GM21367 (cell line): ENCODE measurements at regions not wholly inside any gene's neighbourhood (a gene's known extent, or its start where the extent isn't known, plus 50 kb on each side); places are given as distances from the start of the nearest gene placed in this dataset.

Source experiments
- ATAC-seq: cut with Tn5 transposase; IDR thresholded peaks from one replicate; pipeline ENCODE4 v1.9.1; 2021; ENCODE audit not compliant: unreplicated experiment

GRCh38 chr5:74240783-74241750 is 399.5 kb downstream of the ENC1 start:
- ATAC-seq, result no peak

GRCh38 chr5:74239261-74239660 is 401.3 kb downstream of the ENC1 start:
- ATAC-seq, result no peak

GRCh38 chr5:74237571-74238145 is 402.9 kb downstream of the ENC1 start:
- no peak for ATAC-seq

GRCh38 chr5:74235552-74235951 is 405.0 kb downstream of the ENC1 start:
- no peak for ATAC-seq

- ATAC-seq, result no peak
Measured at GRCh38 chr5:74233571-74233970, 407.0 kb downstream of the ENC1 start.

- ATAC-seq, result no peak
Measured at GRCh38 chr5:74233091-74233490, 407.4 kb downstream of the ENC1 start.

- no peak for ATAC-seq
Measured at GRCh38 chr5:74232276-74232675, 408.3 kb downstream of the ENC1 start.

GRCh38 chr5:74231697-74232096 is 408.8 kb downstream of the ENC1 start:
- ATAC-seq, result no peak

- ATAC-seq, result no peak
Measured at GRCh38 chr5:74226716-74227485, 413.6 kb downstream of the ENC1 start.

GRCh38 chr5:74225587-74225986 is 414.9 kb downstream of the ENC1 start:
- no peak for ATAC-seq

GRCh38 chr5:74224331-74224730 is 416.2 kb downstream of the ENC1 start:
- no peak for ATAC-seq

- no peak for ATAC-seq
Measured at GRCh38 chr5:74222806-74223205, 417.7 kb downstream of the ENC1 start.

- ATAC-seq, result no peak
Measured at GRCh38 chr5:74221413-74221812, 419.1 kb downstream of the ENC1 start.

- no peak for ATAC-seq
Measured at GRCh38 chr5:74216012-74216411, 424.5 kb downstream of the ENC1 start.

GRCh38 chr5:74212336-74212735 is 428.2 kb downstream of the ENC1 start:
- no peak for ATAC-seq

GRCh38 chr5:74209571-74209970 is 431.0 kb downstream of the ENC1 start:
- no peak for ATAC-seq

GRCh38 chr5:74206579-74207550 is 433.7 kb downstream of the ENC1 start:
- ATAC-seq, result no peak

- no peak for ATAC-seq
Measured at GRCh38 chr5:74205767-74206578, 434.6 kb downstream of the ENC1 start.

GRCh38 chr5:74201334-74202081 is 439.0 kb downstream of the ENC1 start:
- ATAC-seq, result no peak
